Loucy (cell line): ENCODE measurements at regions not wholly inside any gene's neighbourhood (a gene's known extent, or its start where the extent isn't known, plus 50 kb on each side); places are given as distances from the start of the nearest gene placed in this dataset.

Experiments used
- H2AFZ ChIP-seq: fragments of 200-600 bp; sonication (generic); 2 replicates; pipeline ENCODE4 v1.6.0; 2016; ENCODE audit warnings: antibody characterized with exemption, mild to moderate bottlenecking, low read length, moderate library complexity
- H3F3A ChIP-seq: fragments of 200-600 bp; 2 replicates; pipeline ENCODE4 v1.6.0; 2016; ENCODE audit warnings: antibody characterized with exemption, low read depth, mild to moderate bottlenecking
- H3K27me3 ChIP-seq: fragments of 200-600 bp; sonication (generic); 2 replicates; pipeline ENCODE4 v1.6.1; 2014; ENCODE audit warnings: low read length, mild to moderate bottlenecking; ENCODE audit not compliant: insufficient read depth, poor library complexity, severe bottlenecking
- H3K36me3 ChIP-seq: fragments of 200-600 bp; sonication (generic); 2 replicates; pipeline ENCODE4 v1.6.1; 2016; ENCODE audit warnings: low read length; ENCODE audit not compliant: insufficient read depth
- H3K4me1 ChIP-seq: fragments of 200-600 bp; sonication (generic); 2 replicates; pipeline ENCODE4 v1.5.1; 2014; ENCODE audit warnings: low read length, mild to moderate bottlenecking; ENCODE audit not compliant: insufficient read depth, poor library complexity, severe bottlenecking
- H3K4me2 ChIP-seq: fragments of 200-600 bp; sonication (generic); 2 replicates; pipeline ENCODE4 v1.6.0; 2014; ENCODE audit warnings: antibody characterized with exemption, low read length, low read depth, mild to moderate bottlenecking; ENCODE audit not compliant: poor library complexity, severe bottlenecking
- H3K4me3 ChIP-seq: fragments of 200-600 bp; sonication (generic); 2 replicates; pipeline ENCODE4 v1.5.1; 2014; ENCODE audit warnings: low read length, mild to moderate bottlenecking, mixed read lengths; ENCODE audit not compliant: poor library complexity, severe bottlenecking
- H3K79me2 ChIP-seq: fragments of 200-600 bp; sonication (generic); 2 replicates; pipeline ENCODE4 v1.6.1; 2014; ENCODE audit warnings: low read length; ENCODE audit not compliant: insufficient read depth
- H3K9ac ChIP-seq: fragments of 200-600 bp; sonication (generic); 2 replicates; pipeline ENCODE4 v1.6.0; 2014; ENCODE audit warnings: mild to moderate bottlenecking, low read depth, low read length, moderate library complexity; ENCODE audit not compliant: poor library complexity, severe bottlenecking
- H3K9me2 ChIP-seq: fragments of 200-600 bp; sonication (generic); replicated peaks from 2 replicates; pipeline ENCODE4 v1.6.1; 2016; ENCODE audit warnings: low read depth, low read length, mixed read lengths
- H3K9me3 ChIP-seq: fragments of 200-600 bp; sonication (generic); 2 replicates; pipeline ENCODE4 v1.6.1; 2014; ENCODE audit warnings: mild to moderate bottlenecking, antibody characterized with exemption, low read length, low read depth; ENCODE audit not compliant: insufficient read depth
- H4K20me1 ChIP-seq: fragments of 200-600 bp; sonication (generic); 2 replicates; pipeline ENCODE4 v1.6.0; 2014; ENCODE audit warnings: antibody characterized with exemption, low read length, mild to moderate bottlenecking; ENCODE audit not compliant: insufficient read depth, poor library complexity, severe bottlenecking
- EZH2phosphoT487 ChIP-seq: fragments of 200-600 bp; IDR thresholded peaks from 2 replicates; pipeline ENCODE4 v1.6.1; 2018; ENCODE audit warnings: antibody characterized with exemption, mild to moderate bottlenecking, moderate library complexity, borderline replicate concordance
- TF ChIP-seq, protein P1 (sequence below): fragments of 200-600 bp; sonication (generic); conservative IDR thresholded peaks from 2 replicates; pipeline ENCODE4 v1.5.1; 2014; ENCODE audit warnings: mild to moderate bottlenecking, antibody characterized with exemption, low read length

DNA sequence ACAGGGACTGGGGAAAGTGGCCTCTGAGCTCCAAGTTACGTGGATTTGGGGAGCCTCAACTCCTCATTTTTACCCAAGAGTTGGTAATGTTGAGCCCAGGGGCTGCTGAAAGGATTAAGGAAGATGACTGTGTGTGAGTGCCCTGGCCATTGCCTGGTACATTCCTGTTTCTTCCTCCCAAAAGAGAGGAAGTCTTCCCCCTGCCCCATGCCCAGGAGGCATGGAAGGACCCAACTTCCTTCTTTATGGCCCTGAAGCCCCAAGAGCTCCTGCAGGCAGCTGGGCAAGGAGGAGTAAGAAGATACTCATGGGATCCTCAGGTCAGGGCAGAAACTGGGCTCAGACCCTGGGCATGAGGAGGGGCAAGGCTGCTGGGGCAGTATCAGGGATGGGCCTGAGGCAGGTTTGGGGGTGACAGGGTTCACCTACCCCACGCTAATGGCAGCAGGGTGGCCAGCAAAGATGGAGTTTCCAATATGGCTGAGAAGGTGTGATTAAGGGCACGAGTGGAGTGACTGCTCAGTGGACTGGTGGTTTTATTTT lies 118.3 kb upstream of the MVB12B start:
- Histone ChIP-seq H2AFZ (no peak overlapping the region), H3K4me1 (no peaks in the 10 kb centered on the region), H3K79me2 (no peaks in the 10 kb centered on the region), H3K4me3 (no peak overlapping the region), H3K9ac (no peak overlapping the region), H4K20me1 (no peaks in the 10 kb centered on the region), H3F3A (no peaks in the 10 kb centered on the region), H3K9me2 (no peaks in the 10 kb centered on the region), H3K36me3 (no peaks in the 10 kb centered on the region), H3K27me3 (no peaks in the 10 kb centered on the region), H3K4me2 (no peak overlapping the region), H3K9me3 (0 out of 2 replicates have a peak, but pooled peaks cover under 1% of the 10 kb centered on the region)
- TF ChIP-seq EZH2phosphoT487, result no peak
- TF ChIP-seq, protein P1, sequence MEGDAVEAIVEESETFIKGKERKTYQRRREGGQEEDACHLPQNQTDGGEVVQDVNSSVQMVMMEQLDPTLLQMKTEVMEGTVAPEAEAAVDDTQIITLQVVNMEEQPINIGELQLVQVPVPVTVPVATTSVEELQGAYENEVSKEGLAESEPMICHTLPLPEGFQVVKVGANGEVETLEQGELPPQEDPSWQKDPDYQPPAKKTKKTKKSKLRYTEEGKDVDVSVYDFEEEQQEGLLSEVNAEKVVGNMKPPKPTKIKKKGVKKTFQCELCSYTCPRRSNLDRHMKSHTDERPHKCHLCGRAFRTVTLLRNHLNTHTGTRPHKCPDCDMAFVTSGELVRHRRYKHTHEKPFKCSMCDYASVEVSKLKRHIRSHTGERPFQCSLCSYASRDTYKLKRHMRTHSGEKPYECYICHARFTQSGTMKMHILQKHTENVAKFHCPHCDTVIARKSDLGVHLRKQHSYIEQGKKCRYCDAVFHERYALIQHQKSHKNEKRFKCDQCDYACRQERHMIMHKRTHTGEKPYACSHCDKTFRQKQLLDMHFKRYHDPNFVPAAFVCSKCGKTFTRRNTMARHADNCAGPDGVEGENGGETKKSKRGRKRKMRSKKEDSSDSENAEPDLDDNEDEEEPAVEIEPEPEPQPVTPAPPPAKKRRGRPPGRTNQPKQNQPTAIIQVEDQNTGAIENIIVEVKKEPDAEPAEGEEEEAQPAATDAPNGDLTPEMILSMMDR, result no peak

- TF ChIP-seq, protein P1, result no peak
- no peak for TF ChIP-seq EZH2phosphoT487
- Histone ChIP-seq H3K79me2 (no peaks in the 10 kb centered on the region), H3K27me3 (no peaks in the 10 kb centered on the region), H3K36me3 (no peaks in the 10 kb centered on the region), H3K9ac (no peak overlapping the region), H4K20me1 (no peaks in the 10 kb centered on the region), H3K4me3 (no peak overlapping the region), H3K9me3 (0 out of 2 replicates have a peak, but pooled peaks cover 3% of the 10 kb centered on the region), H3K4me2 (no peak overlapping the region), H2AFZ (no peak overlapping the region), H3F3A (no peaks in the 10 kb centered on the region), H3K4me1 (peaks cover 6% of the 10 kb centered on the region), H3K9me2 (no peaks in the 10 kb centered on the region)
These were observed 115.1 kb upstream of the MVB12B start for GRCh38 chr9:126211441-126212074.

DNA sequence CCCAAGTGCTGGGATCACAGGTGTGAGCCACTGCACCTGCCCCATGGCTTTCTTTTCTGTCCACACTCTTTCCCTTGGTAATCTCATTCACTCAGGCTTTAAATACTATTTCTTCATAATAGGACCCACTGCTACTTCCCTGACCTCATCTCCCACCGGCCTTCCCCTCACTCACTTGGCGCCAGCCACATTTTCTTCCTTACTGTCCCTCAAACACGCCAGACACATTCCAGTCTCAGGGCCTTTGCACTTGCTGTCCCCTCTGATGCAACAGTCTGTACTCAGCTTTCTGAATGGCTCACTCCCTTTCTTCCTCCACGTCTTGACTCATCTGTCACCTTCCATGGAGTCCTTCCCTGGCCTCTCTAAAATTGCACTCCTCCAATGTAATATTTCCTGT lies 111.1 kb upstream of the MVB12B start:
- no peaks in the 10 kb centered on the region for H4K20me1 ChIP-seq
- H3K27me3 ChIP-seq, result no peaks in the 10 kb centered on the region
- H3K9me2 ChIP-seq, result no peaks in the 10 kb centered on the region
- peaks cover 29% of the 10 kb centered on the region for H3K4me1 ChIP-seq
- H3K79me2 ChIP-seq, result no peaks in the 10 kb centered on the region
- H3K9me3 ChIP-seq, result 0 out of 2 replicates have a peak, but pooled peaks cover 3% of the 10 kb centered on the region
- H3K4me3 ChIP-seq, result no peak overlapping the region
- H3K4me2 ChIP-seq, result no peak overlapping the region
- H2AFZ ChIP-seq, result no peak overlapping the region
- no peak overlapping the region for H3K9ac ChIP-seq
- H3F3A ChIP-seq, result 0 out of 2 replicates have a peak, but pooled peaks cover 6% of the 10 kb centered on the region
- no peaks in the 10 kb centered on the region for H3K36me3 ChIP-seq
- TF ChIP-seq, protein P1, result no peak
- TF ChIP-seq EZH2phosphoT487, result no peak
